Left renal pelvis (tissue), 4 donors: ENCODE measurements at regions not wholly inside any gene's neighbourhood (a gene's known extent, or its start where the extent isn't known, plus 50 kb on each side); places are given as distances from the start of the nearest gene placed in this dataset.

ENCODE experiments used
- DNase-seq, 4 donors: peaks; one replicate each; pipeline ENCODE4 v3.0.0-alpha.2; 2013; ENCODE audit warnings: low read depth in 4 of 4, low spot score in 3 of 4

- DNase-seq = no peak
Observed at GRCh38 chr4:127209580-127210095, 423.1 kb upstream of the INTU start.

DNA sequence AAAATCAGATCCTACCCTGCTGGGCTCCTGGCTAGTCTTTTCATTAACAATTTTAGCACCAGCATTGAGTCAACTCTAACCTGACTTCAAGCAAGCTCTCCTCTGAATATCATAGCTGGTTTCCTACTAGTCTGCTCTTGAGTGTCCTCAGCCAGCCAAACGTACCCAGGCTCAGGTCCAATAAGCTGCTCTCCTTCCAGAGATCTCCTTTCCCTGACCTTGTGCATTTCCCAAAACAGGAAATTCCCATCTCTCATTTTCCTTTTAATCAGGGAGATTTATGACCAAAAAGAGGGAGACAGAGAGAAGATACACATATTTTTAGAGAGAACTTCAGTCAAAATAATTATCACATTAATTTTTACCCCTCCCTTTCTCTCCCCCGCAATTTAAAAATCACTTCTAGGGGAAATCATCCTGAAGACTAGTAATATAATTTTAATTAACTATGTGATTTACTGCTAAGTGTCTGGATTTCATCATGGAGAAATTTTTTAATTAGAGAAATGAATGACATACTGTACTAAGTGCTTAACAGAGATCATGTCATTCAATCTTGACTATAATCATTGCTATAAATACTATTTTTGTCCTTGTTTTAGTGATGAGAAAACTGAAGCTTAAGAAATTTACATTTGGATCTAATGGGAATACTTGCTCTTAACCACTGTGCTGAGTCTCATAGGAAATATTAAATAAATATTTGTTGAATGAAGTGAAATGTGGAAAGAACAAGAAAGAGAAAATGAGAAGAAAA, 421.7 kb upstream of the INTU start:
- DNase-seq = peak in 1 of 4 donors; percentile 39

GRCh38 chr4:127211650-127212560, 420.9 kb upstream of the INTU start:
- DNase-seq = no peak

GRCh38 chr4:127212701-127213100, 420.1 kb upstream of the INTU start:
- DNase-seq = no peak

DNA sequence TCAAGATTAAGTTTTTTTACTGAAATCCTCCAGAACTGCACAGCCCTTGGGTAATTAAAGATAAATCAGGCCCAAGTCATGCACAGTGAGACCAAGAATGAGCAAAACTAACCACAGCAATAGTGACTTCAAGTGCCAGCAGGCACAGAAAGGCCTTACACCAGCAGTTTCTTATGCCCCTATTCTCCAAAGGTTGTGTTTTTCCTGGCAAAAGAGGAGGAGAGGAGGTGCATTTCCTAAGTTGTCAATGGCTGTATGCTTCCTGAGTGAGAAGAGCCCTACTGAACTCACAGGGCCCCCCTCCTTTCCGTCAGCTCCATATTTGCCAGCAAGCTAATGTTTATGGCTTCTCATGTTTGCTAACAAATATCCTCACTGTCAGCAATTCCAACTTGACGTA, 418.7 kb upstream of the INTU start:
- DNase-seq = no peak

DNA sequence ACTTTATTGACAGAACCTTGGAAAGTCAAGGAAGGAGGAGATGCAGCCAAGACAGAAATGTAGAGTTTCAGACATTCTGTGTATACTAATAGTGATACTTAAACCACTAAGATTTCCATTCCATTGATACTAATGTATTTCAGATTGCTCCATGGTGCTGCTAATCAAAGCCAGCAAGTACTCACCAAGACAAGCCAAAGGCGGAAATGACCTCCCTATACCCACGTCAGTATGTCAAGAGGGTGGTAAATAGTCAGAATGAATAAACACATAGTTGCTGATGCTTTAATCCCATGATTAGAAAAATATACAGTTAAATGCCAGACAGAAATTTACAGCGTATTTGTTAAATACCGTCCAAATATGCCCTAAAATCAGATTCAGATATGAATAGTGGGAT, 417.8 kb upstream of the INTU start:
- no peak for DNase-seq

- DNase-seq = no peak
Observed at GRCh38 chr4:127217586-127218229, 415.0 kb upstream of the INTU start.

GRCh38 chr4:127219232-127219631, 413.5 kb upstream of the INTU start:
- no peak for DNase-seq

GRCh38 chr4:127224556-127224955, 408.2 kb upstream of the INTU start:
- no peak for DNase-seq

DNA sequence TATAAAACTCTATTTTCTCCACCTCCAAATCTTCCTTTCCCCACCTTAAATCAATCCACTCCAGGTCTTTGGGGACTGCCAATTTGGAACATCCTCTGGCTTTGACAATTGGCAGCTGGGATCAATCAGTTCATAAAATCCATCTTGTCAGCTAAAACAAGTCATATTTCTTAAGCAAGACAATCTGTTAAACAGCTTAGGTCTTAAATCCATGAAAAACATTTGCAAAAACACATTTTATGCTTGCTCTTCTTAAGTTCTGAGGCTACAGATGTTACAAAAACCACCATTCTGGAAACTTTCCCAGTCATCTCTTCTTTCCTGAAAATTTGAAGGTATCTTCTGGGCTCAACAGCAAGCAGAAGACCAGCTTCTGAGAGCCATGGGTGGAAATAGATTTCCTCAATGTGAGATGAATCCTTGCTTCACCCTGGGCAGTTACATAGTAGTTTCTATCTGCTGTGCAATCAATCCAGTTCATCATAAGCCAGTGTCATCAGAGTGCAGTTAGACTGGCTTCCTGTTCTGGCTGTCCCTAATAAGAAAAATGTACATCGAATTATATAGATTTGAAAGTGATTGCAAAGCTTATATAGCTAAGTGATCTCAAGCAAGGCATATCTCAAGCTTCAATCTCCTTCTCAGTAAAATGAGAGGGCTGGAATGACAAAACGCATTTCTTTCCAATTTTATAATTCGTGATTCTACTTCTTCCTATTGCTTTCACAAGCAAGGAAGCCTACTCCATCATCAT, 402.7 kb upstream of the INTU start:
- no peak for DNase-seq

DNA sequence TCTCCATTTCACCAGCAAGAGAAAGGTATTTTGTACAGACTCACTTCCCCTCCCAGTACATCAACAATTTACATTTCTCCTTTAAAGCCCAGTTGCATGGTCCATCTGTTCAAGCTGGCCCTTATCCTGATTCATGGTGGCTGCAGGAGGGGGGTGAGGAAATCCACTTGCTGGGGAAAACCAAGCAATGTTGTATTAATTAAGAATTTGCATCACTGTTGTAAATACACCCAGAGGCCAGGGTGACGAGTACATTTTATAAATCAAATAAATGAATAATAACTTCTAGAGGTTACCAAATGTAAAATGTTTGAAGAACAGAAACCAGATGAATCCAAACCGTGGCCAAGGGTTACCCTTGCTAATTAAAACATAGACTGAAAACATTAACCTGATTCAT, 395.9 kb upstream of the INTU start:
- DNase-seq = peak in 2 of 4 donors; percentile 26 to 27

DNA sequence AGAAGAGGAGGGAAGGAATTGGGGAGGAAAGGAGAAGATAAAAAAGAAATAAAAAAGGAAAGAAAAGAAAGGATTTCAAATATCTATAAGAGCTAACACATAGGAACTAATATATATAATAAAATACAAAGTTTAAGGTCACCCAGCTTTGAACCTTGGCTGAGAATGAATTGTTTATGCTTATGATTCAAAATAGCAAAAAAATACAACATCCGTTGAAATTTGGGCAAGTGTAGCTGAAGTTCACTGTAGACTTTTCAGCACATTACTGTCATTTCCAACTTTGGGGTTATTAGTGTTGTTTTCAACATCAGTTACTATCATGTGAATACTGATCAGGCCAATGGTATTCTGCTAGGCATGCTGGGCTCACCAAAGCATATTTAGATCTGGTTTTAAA, 395.2 kb upstream of the INTU start:
- DNase-seq = no peak

GRCh38 chr4:127238956-127239475, 393.7 kb upstream of the INTU start:
- DNase-seq = no peak

GRCh38 chr4:127239902-127240763, 392.6 kb upstream of the INTU start:
- DNase-seq = no peak

DNA sequence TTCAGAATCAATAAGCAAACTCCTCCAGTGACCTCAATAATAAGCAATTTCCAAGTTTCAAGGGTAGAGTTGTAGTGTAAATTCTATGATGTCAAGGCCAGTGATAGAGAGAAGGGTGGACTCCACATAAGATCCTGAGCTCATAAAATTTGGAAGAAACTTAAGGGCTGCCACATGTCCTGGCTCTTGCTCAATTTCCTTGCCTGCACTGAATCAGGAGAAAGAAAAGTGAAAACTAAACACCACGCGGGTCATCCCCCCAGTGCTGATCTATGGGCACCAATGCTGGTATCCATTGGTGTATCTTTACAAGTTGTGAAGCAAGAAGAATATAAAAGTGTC, 392.0 kb upstream of the INTU start:
- no peak for DNase-seq

GRCh38 chr4:127244515-127244914, 388.2 kb upstream of the INTU start:
- no peak for DNase-seq

GRCh38 chr4:127246963-127247952, 385.5 kb upstream of the INTU start:
- no peak for DNase-seq

DNA sequence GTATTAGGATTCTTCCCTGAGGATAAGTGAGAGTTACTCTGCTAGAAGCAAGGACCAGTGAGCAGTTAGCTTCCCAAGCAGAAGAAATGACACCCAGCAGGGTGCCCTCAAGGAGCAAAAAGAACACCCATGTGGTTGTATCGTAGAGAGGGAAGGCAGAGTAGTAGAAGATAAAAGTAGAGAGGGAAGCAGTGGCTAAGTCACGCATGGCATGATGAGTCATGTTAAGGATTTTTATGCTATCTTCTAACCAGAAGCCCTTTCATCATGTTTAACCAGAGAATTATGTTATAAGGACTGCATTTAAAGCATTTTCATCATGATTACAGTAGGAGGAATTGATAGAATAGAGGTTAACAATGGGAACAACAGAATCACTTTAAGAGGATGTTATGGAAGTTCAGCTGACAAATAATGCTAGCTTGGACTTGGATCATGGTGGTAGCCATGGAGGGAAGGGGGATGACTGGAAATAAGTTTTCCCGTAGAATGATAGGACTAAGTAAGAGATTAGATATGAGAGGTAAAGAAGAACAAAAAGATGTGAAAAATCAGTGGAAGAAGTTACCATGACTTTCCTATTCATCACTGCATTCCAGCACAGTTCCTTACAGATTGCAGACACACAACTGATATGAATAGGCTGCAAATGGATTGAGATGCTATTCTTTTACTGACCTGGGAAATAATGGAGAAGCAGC, 383.5 kb upstream of the INTU start:
- no peak for DNase-seq
